ENCODE measurements at regions not wholly inside any gene's neighbourhood (a gene's known extent, or its start where the extent isn't known, plus 50 kb on each side); places are given as distances from the start of the nearest gene placed in this dataset.
A peak's percentile ranks its signal among the peaks of the same experiment; 100 is the strongest.

DNA sequence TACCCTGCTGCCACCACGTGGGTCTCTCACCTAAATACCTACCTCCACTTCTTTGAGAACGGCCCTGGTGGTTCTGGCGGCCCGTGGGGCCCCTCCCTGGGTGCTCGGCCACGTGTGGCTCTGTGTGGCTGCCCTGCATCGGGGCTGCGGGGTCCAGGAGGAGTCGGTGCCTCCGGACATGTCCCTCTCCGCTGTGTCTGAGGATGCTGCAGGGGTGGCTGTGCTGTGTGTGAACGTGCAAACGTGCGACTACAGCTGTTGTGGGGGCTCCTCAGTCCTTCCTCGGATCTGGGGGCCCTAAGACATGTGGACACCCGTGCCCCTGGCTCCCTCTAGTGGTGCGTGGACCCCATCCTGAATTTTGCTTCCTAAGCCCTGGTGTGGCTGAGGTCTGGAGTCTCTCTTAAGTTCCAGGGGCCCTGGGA is 691.8 kb downstream of the QKI start (continued):
- TF ChIP-seq, protein P1, sequence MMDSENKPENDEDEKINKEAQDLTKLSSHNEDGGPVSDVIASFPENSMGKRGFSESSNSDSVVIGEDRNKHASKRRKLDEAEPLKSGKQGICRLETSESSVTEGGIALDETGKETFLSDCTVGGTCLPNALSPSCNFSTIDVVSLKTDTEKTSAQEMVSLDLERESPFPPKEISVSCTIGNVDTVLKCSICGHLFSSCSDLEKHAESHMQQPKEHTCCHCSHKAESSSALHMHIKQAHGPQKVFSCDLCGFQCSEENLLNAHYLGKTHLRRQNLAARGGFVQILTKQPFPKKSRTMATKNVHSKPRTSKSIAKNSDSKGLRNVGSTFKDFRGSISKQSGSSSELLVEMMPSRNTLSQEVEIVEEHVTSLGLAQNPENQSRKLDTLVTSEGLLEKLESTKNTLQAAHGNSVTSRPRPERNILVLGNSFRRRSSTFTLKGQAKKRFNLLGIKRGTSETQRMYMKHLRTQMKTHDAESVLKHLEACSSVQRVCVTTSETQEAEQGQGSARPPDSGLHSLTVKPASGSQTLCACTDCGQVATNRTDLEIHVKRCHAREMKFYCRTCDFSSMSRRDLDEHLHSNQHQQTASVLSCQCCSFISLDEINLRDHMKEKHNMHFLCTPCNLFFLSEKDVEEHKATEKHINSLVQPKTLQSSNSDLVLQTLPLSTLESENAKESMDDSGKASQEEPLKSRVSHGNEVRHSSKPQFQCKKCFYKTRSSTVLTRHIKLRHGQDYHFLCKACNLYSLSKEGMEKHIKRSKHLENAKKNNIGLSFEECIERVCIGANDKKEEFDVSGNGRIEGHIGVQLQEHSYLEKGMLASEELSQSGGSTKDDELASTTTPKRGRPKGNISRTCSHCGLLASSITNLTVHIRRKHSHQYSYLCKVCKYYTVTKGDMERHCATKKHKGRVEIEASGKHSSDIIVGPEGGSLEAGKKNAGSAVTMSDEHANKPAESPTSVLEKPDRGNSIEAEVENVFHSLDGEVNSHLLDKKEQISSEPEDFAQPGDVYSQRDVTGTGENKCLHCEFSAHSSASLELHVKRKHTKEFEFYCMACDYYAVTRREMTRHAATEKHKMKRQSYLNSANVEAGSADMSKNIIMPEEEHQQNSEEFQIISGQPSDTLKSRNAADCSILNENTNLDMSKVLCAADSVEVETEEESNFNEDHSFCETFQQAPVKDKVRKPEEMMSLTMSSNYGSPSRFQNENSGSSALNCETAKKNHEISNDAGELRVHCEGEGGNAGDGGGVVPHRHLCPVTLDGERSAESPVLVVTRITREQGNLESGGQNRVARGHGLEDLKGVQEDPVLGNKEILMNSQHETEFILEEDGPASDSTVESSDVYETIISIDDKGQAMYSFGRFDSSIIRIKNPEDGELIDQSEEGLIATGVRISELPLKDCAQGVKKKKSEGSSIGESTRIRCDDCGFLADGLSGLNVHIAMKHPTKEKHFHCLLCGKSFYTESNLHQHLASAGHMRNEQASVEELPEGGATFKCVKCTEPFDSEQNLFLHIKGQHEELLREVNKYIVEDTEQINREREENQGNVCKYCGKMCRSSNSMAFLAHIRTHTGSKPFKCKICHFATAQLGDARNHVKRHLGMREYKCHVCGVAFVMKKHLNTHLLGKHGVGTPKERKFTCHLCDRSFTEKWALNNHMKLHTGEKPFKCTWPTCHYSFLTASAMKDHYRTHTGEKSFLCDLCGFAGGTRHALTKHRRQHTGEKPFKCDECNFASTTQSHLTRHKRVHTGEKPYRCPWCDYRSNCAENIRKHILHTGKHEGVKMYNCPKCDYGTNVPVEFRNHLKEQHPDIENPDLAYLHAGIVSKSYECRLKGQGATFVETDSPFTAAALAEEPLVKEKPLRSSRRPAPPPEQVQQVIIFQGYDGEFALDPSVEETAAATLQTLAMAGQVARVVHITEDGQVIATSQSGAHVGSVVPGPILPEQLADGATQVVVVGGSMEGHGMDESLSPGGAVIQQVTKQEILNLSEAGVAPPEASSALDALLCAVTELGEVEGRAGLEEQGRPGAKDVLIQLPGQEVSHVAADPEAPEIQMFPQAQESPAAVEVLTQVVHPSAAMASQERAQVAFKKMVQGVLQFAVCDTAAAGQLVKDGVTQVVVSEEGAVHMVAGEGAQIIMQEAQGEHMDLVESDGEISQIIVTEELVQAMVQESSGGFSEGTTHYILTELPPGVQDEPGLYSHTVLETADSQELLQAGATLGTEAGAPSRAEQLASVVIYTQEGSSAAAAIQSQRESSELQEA (IDR thresholded peaks at IDR 0.05; ENCODE audit: low read depth) = no peak
- TF ChIP-seq, protein P2, sequence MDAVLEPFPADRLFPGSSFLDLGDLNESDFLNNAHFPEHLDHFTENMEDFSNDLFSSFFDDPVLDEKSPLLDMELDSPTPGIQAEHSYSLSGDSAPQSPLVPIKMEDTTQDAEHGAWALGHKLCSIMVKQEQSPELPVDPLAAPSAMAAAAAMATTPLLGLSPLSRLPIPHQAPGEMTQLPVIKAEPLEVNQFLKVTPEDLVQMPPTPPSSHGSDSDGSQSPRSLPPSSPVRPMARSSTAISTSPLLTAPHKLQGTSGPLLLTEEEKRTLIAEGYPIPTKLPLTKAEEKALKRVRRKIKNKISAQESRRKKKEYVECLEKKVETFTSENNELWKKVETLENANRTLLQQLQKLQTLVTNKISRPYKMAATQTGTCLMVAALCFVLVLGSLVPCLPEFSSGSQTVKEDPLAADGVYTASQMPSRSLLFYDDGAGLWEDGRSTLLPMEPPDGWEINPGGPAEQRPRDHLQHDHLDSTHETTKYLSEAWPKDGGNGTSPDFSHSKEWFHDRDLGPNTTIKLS (IDR thresholded peaks at IDR 0.05; ENCODE audit: borderline replicate concordance, low read depth) = peak; percentile 41; the same call in 1 of the 2 replicates
- TF ChIP-seq MGA (IDR thresholded peaks at IDR 0.05) = peak; percentile 89
- TF ChIP-seq E2F5 (CRISPR knock-in tag; IDR thresholded peaks at IDR 0.05) = no peak

Measured in K562 (cell line).